SU-DHL-6 (cell line): ENCODE measurements at regions not wholly inside any gene's neighbourhood (a gene's known extent, or its start where the extent isn't known, plus 50 kb on each side); places are given as distances from the start of the nearest gene placed in this dataset.

Experiments used
- EZH2phosphoT487 ChIP-seq: fragments of 200-600 bp; sonication (generic), shearing (Covaris generic); conservative IDR thresholded peaks from 2 replicates; pipeline ENCODE4 v1.6.1; 2018; ENCODE audit warnings: mild to moderate bottlenecking, antibody characterized with exemption, low read length, moderate library complexity, mixed read lengths
- TF ChIP-seq, protein P1 (sequence below): fragments of 200-600 bp; sonication (generic); IDR thresholded peaks from one replicate; pipeline ENCODE4 v1.5.1; 2017; ENCODE audit warnings: antibody characterized with exemption, mild to moderate bottlenecking, low read length, moderate library complexity; ENCODE audit not compliant: insufficient read depth, poor library complexity, severe bottlenecking

- TF ChIP-seq, protein P1, sequence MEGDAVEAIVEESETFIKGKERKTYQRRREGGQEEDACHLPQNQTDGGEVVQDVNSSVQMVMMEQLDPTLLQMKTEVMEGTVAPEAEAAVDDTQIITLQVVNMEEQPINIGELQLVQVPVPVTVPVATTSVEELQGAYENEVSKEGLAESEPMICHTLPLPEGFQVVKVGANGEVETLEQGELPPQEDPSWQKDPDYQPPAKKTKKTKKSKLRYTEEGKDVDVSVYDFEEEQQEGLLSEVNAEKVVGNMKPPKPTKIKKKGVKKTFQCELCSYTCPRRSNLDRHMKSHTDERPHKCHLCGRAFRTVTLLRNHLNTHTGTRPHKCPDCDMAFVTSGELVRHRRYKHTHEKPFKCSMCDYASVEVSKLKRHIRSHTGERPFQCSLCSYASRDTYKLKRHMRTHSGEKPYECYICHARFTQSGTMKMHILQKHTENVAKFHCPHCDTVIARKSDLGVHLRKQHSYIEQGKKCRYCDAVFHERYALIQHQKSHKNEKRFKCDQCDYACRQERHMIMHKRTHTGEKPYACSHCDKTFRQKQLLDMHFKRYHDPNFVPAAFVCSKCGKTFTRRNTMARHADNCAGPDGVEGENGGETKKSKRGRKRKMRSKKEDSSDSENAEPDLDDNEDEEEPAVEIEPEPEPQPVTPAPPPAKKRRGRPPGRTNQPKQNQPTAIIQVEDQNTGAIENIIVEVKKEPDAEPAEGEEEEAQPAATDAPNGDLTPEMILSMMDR = no peak
- no peak for TF ChIP-seq EZH2phosphoT487
Measured at GRCh38 chr3:68136411-68136810, 482.0 kb upstream of the SUCLG2 start.
